ENCODE measurements at regions not wholly inside any gene's neighbourhood (a gene's known extent, or its start where the extent isn't known, plus 50 kb on each side); places are given as distances from the start of the nearest gene placed in this dataset.
A peak's percentile ranks its signal among the peaks of the same experiment; 100 is the strongest.

DNA sequence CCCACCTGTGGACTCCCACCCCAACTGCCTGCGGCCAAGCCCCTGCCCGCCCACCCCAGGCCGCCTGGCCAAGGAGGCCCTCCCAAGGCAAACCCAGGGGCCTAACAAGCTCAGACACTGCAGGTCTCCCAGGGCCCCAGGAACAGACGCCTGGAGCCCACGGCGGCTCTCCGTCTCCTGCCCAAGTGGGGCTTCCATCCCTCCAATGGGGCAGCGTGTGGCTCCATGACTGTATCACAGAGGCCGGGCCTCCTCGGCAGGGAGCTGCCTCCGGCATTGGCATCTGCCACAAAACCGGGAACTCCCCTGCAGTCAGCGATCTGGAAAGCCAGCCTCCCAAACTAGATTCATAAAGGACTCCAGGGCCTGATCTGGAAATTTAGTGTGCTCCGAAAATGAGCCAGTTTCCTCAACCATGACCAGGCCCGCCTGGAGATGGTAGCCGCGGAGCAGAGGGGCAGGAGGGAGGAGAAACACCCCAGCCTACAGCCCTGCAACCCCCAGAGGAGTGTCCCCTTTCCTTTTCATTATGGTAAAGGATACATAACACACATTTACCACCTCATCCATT, 148.3 kb upstream of the IQSEC1 start:
- peak in 1 of 4 donors; percentile 50 for DNase-seq
- no peak for ATAC-seq
- H3K4me3 ChIP-seq = no peak overlapping the region
- no peaks in the 10 kb centered on the region for H3K36me3 ChIP-seq
- peaks cover 0 to 9% of the 10 kb centered on the region in 2 donors for H3K27me3 ChIP-seq
- no peak overlapping the region for H3K27ac ChIP-seq
- no peaks in the 10 kb centered on the region for H3K4me1 ChIP-seq
- H3K9me3 ChIP-seq = no peaks in the 10 kb centered on the region
- TF ChIP-seq, protein P1, sequence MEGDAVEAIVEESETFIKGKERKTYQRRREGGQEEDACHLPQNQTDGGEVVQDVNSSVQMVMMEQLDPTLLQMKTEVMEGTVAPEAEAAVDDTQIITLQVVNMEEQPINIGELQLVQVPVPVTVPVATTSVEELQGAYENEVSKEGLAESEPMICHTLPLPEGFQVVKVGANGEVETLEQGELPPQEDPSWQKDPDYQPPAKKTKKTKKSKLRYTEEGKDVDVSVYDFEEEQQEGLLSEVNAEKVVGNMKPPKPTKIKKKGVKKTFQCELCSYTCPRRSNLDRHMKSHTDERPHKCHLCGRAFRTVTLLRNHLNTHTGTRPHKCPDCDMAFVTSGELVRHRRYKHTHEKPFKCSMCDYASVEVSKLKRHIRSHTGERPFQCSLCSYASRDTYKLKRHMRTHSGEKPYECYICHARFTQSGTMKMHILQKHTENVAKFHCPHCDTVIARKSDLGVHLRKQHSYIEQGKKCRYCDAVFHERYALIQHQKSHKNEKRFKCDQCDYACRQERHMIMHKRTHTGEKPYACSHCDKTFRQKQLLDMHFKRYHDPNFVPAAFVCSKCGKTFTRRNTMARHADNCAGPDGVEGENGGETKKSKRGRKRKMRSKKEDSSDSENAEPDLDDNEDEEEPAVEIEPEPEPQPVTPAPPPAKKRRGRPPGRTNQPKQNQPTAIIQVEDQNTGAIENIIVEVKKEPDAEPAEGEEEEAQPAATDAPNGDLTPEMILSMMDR (IDR thresholded peaks at IDR 0.05) = no peak
- intact Hi-C loops (cut with DNase I) = no loop called here

DNA sequence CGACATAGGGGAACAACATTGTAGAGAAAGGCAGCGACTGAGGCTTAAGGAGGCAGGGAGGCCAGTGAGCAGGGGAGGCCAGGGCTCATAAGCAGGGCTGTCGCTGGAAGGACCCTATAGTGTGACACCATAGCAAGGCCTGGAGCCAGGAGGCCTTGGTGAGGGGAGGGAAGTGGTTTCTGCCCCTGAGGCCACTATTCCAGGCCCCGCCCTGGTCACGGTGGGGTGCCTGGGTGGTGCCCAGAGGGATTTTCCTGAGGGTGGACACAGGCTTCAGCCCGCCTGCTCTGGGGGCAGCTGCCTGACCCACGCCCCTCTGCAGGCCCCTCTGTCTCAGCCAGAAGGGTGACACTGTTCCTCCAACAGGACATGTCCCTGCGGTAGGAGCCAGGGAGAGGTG, 147.8 kb upstream of the IQSEC1 start:
- TF ChIP-seq, protein P1 (IDR thresholded peaks at IDR 0.05) = no peak
- peak in 1 of 4 donors; percentile 57 for DNase-seq
- H3K4me1 ChIP-seq = no peaks in the 10 kb centered on the region
- no peaks in the 10 kb centered on the region for H3K36me3 ChIP-seq
- intact Hi-C loops (cut with DNase I) = no loop called here
- no peak overlapping the region for H3K4me3 ChIP-seq
- no peak overlapping the region for H3K27ac ChIP-seq
- no peaks in the 10 kb centered on the region for H3K9me3 ChIP-seq
- no peak for ATAC-seq
- H3K27me3 ChIP-seq = peaks cover 0 to 9% of the 10 kb centered on the region in 2 donors

DNA sequence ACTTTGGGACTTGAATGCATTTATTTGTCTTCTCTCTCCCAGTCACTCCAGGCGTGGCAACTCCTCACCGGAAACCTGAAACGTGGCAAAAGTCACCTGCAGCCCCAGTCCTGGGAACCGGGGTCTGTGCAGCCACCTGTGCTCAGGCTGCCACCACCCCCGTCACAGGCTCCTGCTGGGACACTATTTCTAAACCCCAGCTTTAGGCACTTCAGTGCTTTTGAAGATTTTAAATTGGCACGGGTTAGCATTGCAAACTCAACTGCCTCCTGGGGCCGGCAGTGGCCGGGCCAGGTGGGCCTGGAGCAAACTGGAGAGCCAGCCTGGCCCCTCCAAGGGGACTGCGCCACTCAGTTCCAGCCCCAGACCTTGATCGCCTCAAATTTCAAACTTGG, 146.7 kb upstream of the IQSEC1 start:
- TF ChIP-seq, protein P1 (IDR thresholded peaks at IDR 0.05) = no peak
- no peaks in the 10 kb centered on the region for H3K9me3 ChIP-seq
- H3K27me3 ChIP-seq = peaks cover 0 to 9% of the 10 kb centered on the region in 2 donors
- no peak overlapping the region for H3K4me3 ChIP-seq
- H3K27ac ChIP-seq = no peak overlapping the region
- no peaks in the 10 kb centered on the region for H3K4me1 ChIP-seq
- ATAC-seq = no peak
- H3K36me3 ChIP-seq = no peaks in the 10 kb centered on the region
- intact Hi-C loops (cut with DNase I) = no loop called here
- DNase-seq = peak in 1 of 4 donors; percentile 43

DNA sequence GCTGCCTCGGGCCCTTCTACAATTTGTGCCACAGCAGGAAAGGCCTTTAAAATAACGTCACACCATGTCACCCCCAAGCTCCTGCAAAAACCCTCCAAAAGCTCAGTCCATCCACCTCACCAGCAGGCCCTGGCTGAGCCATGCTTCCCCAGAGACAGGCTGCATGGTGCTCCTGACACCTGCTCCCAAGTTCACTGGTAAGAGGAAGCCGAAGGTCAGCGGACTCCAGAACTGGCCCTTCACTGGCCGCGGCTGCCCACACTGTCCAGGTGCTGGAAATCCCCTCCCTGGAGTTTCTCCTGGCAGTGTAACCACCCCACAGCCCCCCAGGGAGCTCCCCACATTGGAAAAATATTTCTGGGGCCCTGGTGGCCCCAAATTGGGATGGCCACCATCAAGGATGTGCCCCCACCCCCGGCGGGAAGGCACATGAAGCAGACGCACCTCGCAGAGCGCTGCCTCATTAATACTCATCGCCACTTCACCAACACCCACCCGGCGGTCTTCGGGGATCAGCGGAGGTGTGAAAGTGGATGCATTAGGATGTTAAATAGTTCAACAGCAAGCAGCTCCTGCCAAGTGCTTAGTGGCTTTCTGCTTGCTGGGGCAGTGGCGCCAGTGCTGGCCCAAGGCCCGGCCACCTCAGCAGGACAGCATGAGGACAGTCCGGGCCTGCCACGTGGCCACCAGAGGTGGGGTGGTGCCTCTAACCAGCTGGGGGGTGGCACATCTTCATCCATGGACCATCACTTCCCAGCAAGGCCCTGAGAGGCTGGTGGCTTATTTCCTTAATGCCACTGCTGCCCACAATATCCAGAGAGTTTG, 146.1 kb upstream of the IQSEC1 start:
- H3K27me3 ChIP-seq = peaks cover 0 to 14% of the 10 kb centered on the region in 2 donors
- no peaks in the 10 kb centered on the region for H3K36me3 ChIP-seq
- H3K9me3 ChIP-seq = no peaks in the 10 kb centered on the region
- no peak overlapping the region for H3K27ac ChIP-seq
- intact Hi-C loops (cut with DNase I) = no loop called here
- H3K4me1 ChIP-seq = no peaks in the 10 kb centered on the region
- ATAC-seq = no peak
- peak in 1 of 4 donors; percentile 67 for DNase-seq
- TF ChIP-seq, protein P1 (IDR thresholded peaks at IDR 0.05) = no peak
- no peak overlapping the region for H3K4me3 ChIP-seq

DNA sequence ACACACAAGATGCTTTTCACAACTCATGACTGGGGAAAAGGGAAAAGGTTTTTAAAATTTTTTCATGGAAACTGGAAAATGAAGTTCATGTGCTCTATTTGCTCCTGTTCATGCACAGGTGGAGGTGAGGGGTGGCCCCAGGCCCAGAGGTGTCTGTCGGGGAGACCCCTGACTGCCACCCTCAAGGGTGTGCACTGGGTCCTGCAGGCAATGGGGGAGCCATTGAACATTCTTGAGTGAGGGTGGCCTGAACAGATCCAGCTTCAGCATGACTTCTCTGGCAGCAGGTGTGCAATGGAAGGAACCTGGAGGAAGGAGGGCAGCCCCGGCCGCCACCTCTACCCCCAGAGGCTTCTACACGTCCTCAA, 145.3 kb upstream of the IQSEC1 start:
- intact Hi-C loops (cut with DNase I) = no loop called here
- H3K27me3 ChIP-seq = peaks cover 0 to 16% of the 10 kb centered on the region in 2 donors
- TF ChIP-seq, protein P1 (IDR thresholded peaks at IDR 0.05) = no peak
- ATAC-seq (no peak), DNase-seq (peak in 1 of 4 donors; percentile 42)
- no peaks in the 10 kb centered on the region for H3K9me3 ChIP-seq
- H3K4me1 ChIP-seq = no peaks in the 10 kb centered on the region
- no peak overlapping the region for H3K27ac ChIP-seq
- H3K36me3 ChIP-seq = no peaks in the 10 kb centered on the region
- H3K4me3 ChIP-seq = no peak overlapping the region
